ENCODE measurements at regions not wholly inside any gene's neighbourhood (a gene's known extent, or its start where the extent isn't known, plus 50 kb on each side); places are given as distances from the start of the nearest gene placed in this dataset.

DNA sequence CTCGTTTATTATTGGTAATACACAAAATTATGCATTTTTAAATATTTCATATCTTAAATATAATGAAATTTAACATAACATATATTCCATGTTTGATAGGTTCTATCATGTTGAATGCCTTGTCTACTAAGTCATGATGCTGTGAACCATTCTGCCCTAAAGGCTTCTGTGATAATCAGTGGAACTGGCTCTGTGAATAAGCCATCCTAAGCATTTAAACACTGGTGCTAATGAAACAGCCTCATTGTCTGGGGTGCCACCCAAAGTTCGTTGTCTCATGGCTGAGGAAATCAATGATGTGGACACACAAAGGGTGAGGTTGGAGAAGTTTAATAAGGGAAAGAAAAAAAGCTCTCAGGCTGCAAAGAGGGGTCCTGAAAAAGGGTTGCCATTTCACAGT lies 264.7 kb upstream of the ZRANB2 start:
- Mint-ChIP-seq H3K4me1 (ENCODE audit: low read depth, unreplicated experiment) (no peaks in the 10 kb centered on the region), H3K27me3 (ENCODE audit: insufficient read depth, unreplicated experiment) (no peaks in the 10 kb centered on the region), H3K4me3 (ENCODE audit: unreplicated experiment) (no peak overlapping the region), H3K9me3 (ENCODE audit: unreplicated experiment) (peaks cover 12% of the 10 kb centered on the region), H3K27ac (ENCODE audit: unreplicated experiment) (no peak overlapping the region), H3K36me3 (ENCODE audit: insufficient read depth, unreplicated experiment) (no peaks in the 10 kb centered on the region)
- Histone ChIP-seq H3K27me3 (replicated peaks; ENCODE audit: control insufficient read depth, insufficient read depth, low read length) (no peaks in the 10 kb centered on the region), H3K9me3 (no peaks in the 10 kb centered on the region), H3K36me3 (ENCODE audit: control insufficient read depth, insufficient read depth, low read length) (no peaks in the 10 kb centered on the region), H3K4me3 (ENCODE audit: low read depth, low read length) (no peak overlapping the region), H3K4me1 (no peaks in the 10 kb centered on the region)
- ChIA-PET POLR2A (no interaction called here), CTCF (no interaction called here)
- TF ChIP-seq, protein P1, sequence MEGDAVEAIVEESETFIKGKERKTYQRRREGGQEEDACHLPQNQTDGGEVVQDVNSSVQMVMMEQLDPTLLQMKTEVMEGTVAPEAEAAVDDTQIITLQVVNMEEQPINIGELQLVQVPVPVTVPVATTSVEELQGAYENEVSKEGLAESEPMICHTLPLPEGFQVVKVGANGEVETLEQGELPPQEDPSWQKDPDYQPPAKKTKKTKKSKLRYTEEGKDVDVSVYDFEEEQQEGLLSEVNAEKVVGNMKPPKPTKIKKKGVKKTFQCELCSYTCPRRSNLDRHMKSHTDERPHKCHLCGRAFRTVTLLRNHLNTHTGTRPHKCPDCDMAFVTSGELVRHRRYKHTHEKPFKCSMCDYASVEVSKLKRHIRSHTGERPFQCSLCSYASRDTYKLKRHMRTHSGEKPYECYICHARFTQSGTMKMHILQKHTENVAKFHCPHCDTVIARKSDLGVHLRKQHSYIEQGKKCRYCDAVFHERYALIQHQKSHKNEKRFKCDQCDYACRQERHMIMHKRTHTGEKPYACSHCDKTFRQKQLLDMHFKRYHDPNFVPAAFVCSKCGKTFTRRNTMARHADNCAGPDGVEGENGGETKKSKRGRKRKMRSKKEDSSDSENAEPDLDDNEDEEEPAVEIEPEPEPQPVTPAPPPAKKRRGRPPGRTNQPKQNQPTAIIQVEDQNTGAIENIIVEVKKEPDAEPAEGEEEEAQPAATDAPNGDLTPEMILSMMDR (IDR thresholded peaks at IDR 0.05; ENCODE audit: insufficient read depth in 1 of 2, low read depth in 1 of 2, low read length in 1 of 2, severe bottlenecking in 1 of 2, unreplicated experiment in 1 of 2): no peak
- no TSS peak for BruUV-seq (replicated peaks)
- intact Hi-C loops (cut with micrococcal nuclease; ENCODE audit: unreplicated experiment): no loop called here
- DNase-seq: no peak

DNA sequence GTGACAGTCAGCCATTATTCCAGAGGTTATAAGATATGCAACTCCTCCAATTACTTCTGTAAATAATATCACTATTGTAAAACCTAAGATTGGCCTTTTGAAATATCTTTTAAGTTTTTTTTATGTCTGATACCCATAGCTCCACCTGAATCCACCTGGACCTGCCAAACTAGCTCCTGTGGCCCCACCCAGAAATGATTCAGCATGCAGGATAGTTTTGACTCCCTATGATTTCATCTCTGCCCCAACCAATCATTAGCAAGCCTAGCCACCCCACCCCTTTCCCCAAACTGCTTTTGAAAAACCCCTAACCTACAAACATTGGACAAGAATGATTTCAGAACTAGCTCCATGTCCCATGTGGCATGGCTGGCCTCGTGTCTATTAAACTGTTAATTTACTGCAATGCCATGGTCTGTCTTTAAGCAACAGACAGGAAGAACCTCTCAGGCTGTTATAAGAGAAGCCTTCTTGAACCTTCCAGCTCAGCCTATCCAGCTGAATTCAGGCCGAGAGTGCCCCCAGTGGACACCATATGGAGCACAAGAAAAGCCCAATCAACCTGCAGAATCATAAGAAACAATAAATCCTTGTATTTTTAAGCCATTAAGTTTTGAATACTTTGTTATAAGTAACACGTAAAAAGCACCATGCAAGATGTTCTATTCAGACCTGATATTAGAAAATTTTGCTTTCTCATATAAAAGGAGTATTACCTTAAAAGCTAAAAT lies 263.0 kb upstream of the ZRANB2 start:
- Mint-ChIP-seq H3K36me3 (ENCODE audit: insufficient read depth, unreplicated experiment) (no peaks in the 10 kb centered on the region), H3K4me1 (ENCODE audit: low read depth, unreplicated experiment) (no peaks in the 10 kb centered on the region), H3K4me3 (ENCODE audit: unreplicated experiment) (no peak overlapping the region), H3K27ac (ENCODE audit: unreplicated experiment) (no peak overlapping the region), H3K9me3 (ENCODE audit: unreplicated experiment) (peaks cover 21% of the 10 kb centered on the region), H3K27me3 (ENCODE audit: insufficient read depth, unreplicated experiment) (no peaks in the 10 kb centered on the region)
- no peak for DNase-seq
- Histone ChIP-seq H3K27me3 (replicated peaks; ENCODE audit: control insufficient read depth, insufficient read depth, low read length) (no peaks in the 10 kb centered on the region), H3K9me3 (no peaks in the 10 kb centered on the region), H3K4me1 (no peaks in the 10 kb centered on the region), H3K36me3 (ENCODE audit: control insufficient read depth, insufficient read depth, low read length) (no peaks in the 10 kb centered on the region), H3K4me3 (ENCODE audit: low read depth, low read length) (no peak overlapping the region)
- POLR2A ChIA-PET: no interaction called here
- CTCF ChIA-PET: no interaction called here
- BruUV-seq (replicated peaks): no TSS peak
- TF ChIP-seq, protein P1 (IDR thresholded peaks at IDR 0.05; ENCODE audit: insufficient read depth in 1 of 2, low read depth in 1 of 2, low read length in 1 of 2, severe bottlenecking in 1 of 2, unreplicated experiment in 1 of 2): no peak
- intact Hi-C loops (cut with micrococcal nuclease; ENCODE audit: unreplicated experiment): no loop called here

DNA sequence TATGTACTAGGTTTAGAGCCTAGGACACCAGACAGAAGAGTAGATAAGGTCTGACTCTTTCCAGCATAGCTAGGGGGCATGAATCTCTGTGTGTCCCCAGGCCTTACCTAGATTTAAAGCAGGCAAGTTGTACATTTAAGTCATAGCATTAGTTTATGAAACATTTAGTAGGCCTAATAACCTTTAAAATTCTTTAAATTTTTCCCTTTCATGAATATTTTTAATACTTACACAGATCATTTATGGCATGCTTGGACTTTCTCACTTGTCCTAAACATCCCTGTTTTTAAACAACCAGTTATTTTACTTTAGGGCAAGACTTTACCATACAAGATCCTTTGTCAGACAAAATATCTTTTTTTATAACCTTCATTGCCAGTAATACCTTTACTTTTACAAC lies 258.4 kb upstream of the ZRANB2 start:
- Mint-ChIP-seq H3K27ac (ENCODE audit: unreplicated experiment) (no peak overlapping the region), H3K4me3 (ENCODE audit: unreplicated experiment) (no peak overlapping the region), H3K27me3 (ENCODE audit: insufficient read depth, unreplicated experiment) (no peaks in the 10 kb centered on the region), H3K9me3 (ENCODE audit: unreplicated experiment) (peaks cover 21% of the 10 kb centered on the region), H3K4me1 (ENCODE audit: low read depth, unreplicated experiment) (no peaks in the 10 kb centered on the region), H3K36me3 (ENCODE audit: insufficient read depth, unreplicated experiment) (no peaks in the 10 kb centered on the region)
- Histone ChIP-seq H3K27me3 (replicated peaks; ENCODE audit: control insufficient read depth, insufficient read depth, low read length) (no peaks in the 10 kb centered on the region), H3K4me3 (ENCODE audit: low read depth, low read length) (no peak overlapping the region), H3K4me1 (no peaks in the 10 kb centered on the region), H3K36me3 (ENCODE audit: control insufficient read depth, insufficient read depth, low read length) (no peaks in the 10 kb centered on the region), H3K9me3 (no peaks in the 10 kb centered on the region)
- intact Hi-C loops (cut with micrococcal nuclease; ENCODE audit: unreplicated experiment): no loop called here
- CTCF ChIA-PET: no interaction called here
- BruUV-seq (replicated peaks): no TSS peak
- POLR2A ChIA-PET: no interaction called here
- TF ChIP-seq, protein P1 (IDR thresholded peaks at IDR 0.05; ENCODE audit: insufficient read depth in 1 of 2, low read depth in 1 of 2, low read length in 1 of 2, severe bottlenecking in 1 of 2, unreplicated experiment in 1 of 2): no peak
- DNase-seq: no peak

Measured in Caco-2 (cell line).